SK-N-MC (cell line): ENCODE measurements at regions not wholly inside any gene's neighbourhood (a gene's known extent, or its start where the extent isn't known, plus 50 kb on each side); places are given as distances from the start of the nearest gene placed in this dataset.

Experiments used
- EZH2 ChIP-seq: fragments of 200-600 bp; sonication (generic); IDR thresholded peaks from one replicate; pipeline ENCODE4 v1.6.1; 2017; ENCODE audit warnings: antibody characterized with exemption
- FOXP2 ChIP-seq: optimal IDR thresholded peaks from 2 replicates; pipeline ENCODE3; 2011; ENCODE audit warnings: mild to moderate bottlenecking, moderate library complexity; ENCODE audit not compliant: insufficient read depth; ENCODE audit errors: extremely low read length, control extremely low read depth
- POLR2AphosphoS5 ChIP-seq: IDR thresholded peaks from 2 replicates; pipeline ENCODE4 v1.6.1; 2012; ENCODE audit warnings: mild to moderate bottlenecking, low read depth, low read length, borderline replicate concordance

- no peak for TF ChIP-seq EZH2
- no peak for TF ChIP-seq POLR2AphosphoS5
- no peak for TF ChIP-seq FOXP2
Measured at GRCh38 chr20:60815656-60816055, 436.4 kb upstream of the CDH4 start.
